Sigmoid colon (tissue), 3 donors: ENCODE measurements at regions not wholly inside any gene's neighbourhood (a gene's known extent, or its start where the extent isn't known, plus 50 kb on each side); places are given as distances from the start of the nearest gene placed in this dataset.

ENCODE experiments used
- POLR2A ChIP-seq, 2 donors: fragments of 450-650 bp; IDR thresholded peaks; one replicate each; pipeline ENCODE4 v1.6.1; 2016; ENCODE audit warnings: antibody characterized with exemption in 2 of 2, mild to moderate bottlenecking in 2 of 2, moderate library complexity in 2 of 2
- TF ChIP-seq, protein P1 (sequence below), 4 experiments: fragments of 450-650 bp in 3 of 4; fragments of 200-600 bp in 1 of 4; IDR thresholded peaks; one replicate each; pipeline ENCODE4 v1.5.1; 2016 to 2019; ENCODE audit warnings: antibody characterized with exemption in 4 of 4, mild to moderate bottlenecking in 3 of 4, moderate library complexity in 2 of 4

DNA sequence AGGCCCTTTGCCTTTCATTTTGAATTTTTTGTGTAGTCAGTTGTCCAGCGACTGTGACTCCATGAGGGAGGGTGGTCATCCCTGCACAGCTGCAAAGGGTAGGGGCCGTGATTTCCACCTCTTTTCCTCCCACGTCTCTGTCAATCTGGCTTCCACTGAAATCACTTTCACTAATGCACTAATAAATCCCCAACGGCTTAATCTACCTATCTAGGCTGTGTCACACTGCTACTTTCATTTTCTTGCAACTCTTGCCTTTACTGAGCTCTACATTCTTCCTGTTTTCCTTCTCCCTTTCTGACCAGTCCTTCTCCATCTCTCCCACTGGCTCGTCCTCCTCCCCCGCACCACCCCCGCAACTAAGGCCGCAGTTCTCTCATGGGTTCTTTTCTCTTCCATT, 212.3 kb upstream of the FOXN3 start:
- no peak for TF ChIP-seq POLR2A (IDR thresholded peaks at IDR 0.05)
- TF ChIP-seq, protein P1, sequence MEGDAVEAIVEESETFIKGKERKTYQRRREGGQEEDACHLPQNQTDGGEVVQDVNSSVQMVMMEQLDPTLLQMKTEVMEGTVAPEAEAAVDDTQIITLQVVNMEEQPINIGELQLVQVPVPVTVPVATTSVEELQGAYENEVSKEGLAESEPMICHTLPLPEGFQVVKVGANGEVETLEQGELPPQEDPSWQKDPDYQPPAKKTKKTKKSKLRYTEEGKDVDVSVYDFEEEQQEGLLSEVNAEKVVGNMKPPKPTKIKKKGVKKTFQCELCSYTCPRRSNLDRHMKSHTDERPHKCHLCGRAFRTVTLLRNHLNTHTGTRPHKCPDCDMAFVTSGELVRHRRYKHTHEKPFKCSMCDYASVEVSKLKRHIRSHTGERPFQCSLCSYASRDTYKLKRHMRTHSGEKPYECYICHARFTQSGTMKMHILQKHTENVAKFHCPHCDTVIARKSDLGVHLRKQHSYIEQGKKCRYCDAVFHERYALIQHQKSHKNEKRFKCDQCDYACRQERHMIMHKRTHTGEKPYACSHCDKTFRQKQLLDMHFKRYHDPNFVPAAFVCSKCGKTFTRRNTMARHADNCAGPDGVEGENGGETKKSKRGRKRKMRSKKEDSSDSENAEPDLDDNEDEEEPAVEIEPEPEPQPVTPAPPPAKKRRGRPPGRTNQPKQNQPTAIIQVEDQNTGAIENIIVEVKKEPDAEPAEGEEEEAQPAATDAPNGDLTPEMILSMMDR (IDR thresholded peaks at IDR 0.05), result no peak
